22Rv1 (cell line): ENCODE measurements at regions not wholly inside any gene's neighbourhood (a gene's known extent, or its start where the extent isn't known, plus 50 kb on each side); places are given as distances from the start of the nearest gene placed in this dataset.

Experiments used
- ZFX ChIP-seq: fragments of 450-650 bp; IDR thresholded peaks from 2 replicates; pipeline ENCODE4 v1.6.1; 2017; ENCODE audit warnings: antibody characterized with exemption, borderline replicate concordance
- TF ChIP-seq, protein P1 (sequence below): fragments of 450-650 bp; IDR thresholded peaks from 2 replicates; pipeline ENCODE4 v1.5.1; 2017; ENCODE audit warnings: mild to moderate bottlenecking

GRCh38 chr1:118306851-118307250 lies 121.8 kb upstream of the SPAG17 start:
- TF ChIP-seq, protein P1, sequence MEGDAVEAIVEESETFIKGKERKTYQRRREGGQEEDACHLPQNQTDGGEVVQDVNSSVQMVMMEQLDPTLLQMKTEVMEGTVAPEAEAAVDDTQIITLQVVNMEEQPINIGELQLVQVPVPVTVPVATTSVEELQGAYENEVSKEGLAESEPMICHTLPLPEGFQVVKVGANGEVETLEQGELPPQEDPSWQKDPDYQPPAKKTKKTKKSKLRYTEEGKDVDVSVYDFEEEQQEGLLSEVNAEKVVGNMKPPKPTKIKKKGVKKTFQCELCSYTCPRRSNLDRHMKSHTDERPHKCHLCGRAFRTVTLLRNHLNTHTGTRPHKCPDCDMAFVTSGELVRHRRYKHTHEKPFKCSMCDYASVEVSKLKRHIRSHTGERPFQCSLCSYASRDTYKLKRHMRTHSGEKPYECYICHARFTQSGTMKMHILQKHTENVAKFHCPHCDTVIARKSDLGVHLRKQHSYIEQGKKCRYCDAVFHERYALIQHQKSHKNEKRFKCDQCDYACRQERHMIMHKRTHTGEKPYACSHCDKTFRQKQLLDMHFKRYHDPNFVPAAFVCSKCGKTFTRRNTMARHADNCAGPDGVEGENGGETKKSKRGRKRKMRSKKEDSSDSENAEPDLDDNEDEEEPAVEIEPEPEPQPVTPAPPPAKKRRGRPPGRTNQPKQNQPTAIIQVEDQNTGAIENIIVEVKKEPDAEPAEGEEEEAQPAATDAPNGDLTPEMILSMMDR: no peak
- TF ChIP-seq ZFX: no peak
